ENCODE measurements at regions not wholly inside any gene's neighbourhood (a gene's known extent, or its start where the extent isn't known, plus 50 kb on each side); places are given as distances from the start of the nearest gene placed in this dataset.

- DNase-seq = peak; percentile 11
Observed at GRCh38 chr2:239459606-239460005, 58.8 kb upstream of the HDAC4 start.

DNA sequence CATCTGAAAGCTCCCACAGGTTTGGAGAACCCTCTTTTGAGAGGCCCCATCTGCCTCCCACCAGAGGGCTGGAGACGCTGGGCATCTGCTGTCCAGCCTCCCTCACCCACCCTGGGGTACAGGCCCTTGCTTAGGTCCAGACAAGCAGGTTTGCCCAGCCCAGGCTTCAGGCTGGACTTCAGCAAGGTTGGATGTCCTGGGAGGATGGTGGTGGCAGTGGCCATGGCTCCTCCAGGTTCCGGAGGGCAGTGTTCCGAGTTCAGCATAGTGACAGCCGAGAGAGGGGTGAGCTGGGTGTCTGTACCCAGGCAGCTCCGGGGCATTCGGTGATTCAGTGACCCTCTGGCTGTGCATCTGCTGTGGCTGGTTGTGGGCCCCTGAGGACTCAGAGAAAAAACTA lies 58.2 kb upstream of the HDAC4 start:
- peak; percentile 4 for DNase-seq

DNA sequence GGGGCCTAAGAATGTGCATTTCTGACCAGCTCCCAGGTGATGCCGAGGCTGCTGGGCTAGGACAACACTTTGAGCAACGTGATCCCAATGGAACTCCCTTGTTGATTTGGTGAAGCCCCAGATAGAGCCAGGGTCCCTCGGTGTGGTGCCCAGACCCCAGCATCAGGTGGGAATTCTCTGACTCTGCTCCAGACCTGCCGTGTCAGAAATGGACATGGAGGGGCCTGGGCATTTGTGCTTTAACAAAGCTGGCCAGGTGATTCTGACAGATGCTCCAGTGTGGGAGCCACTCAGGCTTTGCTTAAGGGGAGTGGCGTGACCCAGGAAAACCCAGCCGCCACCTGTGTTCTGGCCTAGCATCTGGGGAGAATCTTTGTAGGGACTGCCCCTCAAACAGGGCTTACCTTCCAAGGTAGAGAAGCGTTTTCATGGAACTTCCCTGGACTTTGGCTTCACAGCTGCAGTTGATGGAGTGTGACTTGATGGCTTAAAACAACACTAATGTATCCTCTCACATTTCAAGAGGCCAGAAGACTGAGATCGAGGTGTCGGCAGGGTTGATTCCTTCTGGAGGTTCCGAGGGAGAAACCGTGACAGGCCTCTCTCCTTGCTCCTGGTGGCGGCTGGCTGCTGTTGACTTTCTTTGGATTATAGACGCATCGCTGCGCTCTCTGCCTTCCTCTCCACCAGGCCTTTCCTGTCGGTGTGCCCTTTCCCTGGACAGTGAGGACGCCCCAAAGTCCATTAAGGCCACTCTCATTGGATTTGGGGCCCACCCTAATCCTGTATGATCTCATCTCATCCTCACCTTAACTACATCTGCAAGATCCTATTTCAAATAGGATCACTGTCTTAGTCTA lies 57.0 kb upstream of the HDAC4 start:
- peak; percentile 5 for DNase-seq

DNA sequence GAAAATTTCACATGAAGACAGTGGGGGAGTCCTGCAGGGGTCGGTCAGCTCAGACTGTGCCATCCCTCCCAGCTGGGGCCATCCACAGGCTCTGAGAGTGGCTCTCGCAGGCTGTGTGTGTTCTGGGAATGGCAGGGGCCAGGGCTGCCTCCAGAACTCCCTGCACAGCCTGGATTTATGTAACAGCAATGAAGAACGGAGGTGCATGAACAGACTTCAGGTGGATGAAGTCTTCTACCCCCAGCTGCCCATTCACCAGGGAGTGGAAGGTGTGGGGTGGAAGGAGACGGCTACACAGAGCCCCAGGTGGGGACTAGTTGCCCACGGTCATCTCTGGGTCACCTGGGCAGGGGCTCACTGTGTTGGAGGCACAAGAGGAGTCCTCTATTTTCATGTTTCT lies 56.1 kb upstream of the HDAC4 start:
- DNase-seq = peak; percentile 3

DNA sequence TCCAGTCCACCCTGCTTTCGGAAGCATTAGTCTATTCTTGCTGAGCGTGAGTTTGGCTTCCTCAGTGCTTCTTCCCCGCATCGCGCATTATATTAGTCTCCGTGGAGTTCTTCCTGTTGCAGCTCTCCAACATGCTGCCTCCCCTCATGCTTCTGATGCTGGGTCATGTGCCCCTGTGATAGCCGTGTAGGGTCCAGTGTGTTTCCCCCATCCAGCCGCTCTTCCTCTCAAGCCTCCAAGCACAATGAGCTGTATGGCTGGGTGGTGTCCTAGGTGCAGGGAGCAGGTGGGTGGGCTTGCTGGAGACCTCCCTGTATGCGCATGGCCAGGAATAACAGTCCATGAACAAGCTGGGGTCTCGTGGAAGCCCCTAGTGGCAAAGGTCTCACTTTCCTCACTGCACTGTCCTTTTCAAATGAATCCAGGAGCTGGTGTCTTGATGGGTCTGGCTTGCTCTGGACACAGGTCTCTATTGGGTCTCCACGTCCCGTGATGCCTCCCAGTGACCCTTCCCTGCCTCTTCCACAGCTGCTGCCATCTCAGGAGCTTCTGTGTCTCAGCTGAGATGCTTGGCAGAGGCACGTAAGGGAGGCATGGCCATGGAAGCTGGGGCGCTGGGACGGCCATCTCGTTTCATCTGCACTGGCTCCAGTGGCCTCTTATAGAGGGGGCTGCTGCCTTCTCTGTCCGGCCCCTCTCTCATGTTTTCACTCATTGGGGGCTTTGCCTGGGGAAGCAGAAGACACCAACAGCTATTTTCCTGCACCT lies 54.8 kb upstream of the HDAC4 start:
- DNase-seq = peak; percentile 2

DNA sequence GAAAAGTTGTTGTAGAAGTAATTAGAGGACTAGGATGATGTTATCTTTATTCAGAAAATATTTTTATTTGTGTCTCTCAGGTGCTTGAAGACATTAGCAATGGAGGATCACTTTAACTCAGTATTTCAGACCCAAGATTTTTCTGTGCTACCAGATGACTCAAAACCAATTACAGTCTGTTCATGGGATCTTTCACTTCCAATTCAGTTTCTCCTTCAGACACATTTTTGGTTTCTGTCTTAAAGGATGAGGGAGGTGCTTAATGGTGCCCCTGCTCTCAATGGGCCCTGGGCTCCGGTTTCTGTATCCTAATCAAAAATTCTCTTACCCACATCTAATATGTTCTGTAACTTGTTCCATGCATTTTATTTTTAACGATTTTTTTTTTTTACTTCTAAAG lies 53.7 kb upstream of the HDAC4 start:
- no peak for DNase-seq

Data from femur (tissue), 1 donor.